ENCODE measurements at regions not wholly inside any gene's neighbourhood (a gene's known extent, or its start where the extent isn't known, plus 50 kb on each side); places are given as distances from the start of the nearest gene placed in this dataset.

GRCh38 chr4:81826335-81826734, 354.6 kb upstream of the RASGEF1B start:
- DNase-seq (ENCODE audit: low read depth in 2 of 2): no peak

DNA sequence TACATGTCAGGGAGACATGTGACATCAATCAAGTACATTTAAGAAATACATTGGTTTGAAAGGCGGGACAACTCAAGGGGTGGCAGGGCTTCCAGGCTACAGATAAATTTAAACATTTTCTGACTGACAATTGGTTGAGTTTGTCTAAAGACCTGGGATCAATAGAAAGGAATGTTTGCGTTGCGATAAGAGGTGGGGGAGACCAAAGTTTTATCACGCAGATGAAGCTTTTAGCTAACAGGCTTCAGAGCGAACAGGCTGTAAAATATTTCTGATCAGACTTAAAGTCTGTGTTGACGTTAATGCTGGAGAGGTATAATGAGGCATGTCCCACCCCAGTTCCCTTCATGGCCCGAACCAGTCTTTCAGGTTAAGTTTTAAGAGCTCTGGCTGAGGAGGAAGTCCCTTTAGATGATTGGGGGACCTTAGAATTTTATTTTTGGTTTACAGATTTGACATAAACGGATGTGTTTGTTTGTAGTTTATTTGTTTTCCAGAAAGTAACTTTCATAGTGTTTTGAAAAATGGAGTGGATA, 346.7 kb upstream of the RASGEF1B start:
- DNase-seq (ENCODE audit: low read depth in 2 of 2): no peak

- DNase-seq (ENCODE audit: low read depth in 2 of 2): no peak
Observed at GRCh38 chr4:81816031-81816761, 344.5 kb upstream of the RASGEF1B start.

GRCh38 chr4:81814987-81815541, 343.4 kb upstream of the RASGEF1B start:
- DNase-seq (ENCODE audit: low read depth in 2 of 2): no peak

DNA sequence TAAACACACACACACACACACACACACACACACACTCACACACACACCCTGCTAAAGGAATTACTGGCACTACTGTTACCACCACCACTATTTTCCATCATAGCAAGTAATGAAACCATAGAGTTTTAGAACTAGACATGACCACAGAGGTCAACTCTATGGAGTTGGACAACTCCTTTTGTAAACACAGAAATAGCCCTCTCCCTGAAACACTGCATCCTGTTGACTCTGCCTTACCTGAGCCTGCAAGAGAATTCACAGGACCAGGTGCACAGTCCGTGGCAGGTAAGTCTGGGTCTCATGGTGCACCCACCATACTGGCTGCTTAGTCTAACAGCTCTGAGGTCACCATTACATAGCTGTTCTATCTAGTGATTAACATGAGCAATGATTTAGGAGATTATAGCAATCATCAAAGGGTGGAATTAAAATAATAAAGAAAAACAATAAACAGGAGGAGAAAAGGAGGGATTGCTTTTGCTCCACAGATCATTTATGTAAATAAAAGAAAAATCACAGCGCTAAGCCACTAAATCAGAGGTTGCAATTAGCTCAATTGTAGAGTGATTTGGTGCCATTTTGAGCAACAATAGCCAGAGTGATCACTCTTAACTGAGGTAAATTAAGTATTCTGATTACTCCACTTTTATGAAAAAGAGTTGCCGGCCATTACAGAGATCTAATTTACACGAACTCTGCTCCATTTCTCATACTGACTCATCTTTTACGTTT, 340.0 kb upstream of the RASGEF1B start:
- no peak for DNase-seq (ENCODE audit: low read depth in 2 of 2)

DNA sequence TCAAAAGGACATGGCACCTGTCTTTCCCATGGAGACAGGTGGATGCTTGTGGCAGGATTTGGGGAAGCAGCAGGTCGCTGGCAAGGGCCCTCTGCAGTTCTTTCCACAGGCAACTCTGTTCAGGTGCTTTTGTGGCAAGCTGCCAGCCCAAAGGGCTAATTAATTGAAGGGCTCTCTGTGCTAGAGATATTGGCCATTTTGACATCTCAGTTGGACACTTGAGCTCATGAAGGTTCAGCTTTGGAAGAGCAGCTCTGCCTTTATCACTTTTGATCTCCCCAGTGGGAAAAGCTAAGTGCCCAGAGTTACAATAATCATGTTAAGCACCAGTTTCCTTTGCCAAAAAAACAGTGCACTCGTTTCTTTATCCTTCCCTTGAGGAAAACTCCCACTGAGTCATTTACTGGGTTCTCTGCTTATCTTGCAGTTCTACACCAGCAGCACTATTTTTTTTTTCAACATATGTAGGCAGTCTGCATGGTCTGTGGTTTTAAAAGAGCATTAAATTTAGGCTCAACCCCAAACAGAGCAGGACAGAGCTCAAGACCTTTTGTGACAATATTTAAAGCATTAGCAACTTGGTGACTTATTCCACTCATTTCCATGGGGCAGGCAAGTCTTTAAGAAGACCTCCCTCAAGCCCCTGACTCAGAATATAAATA, 336.4 kb upstream of the RASGEF1B start:
- no peak for DNase-seq (ENCODE audit: low read depth in 2 of 2)

DNA sequence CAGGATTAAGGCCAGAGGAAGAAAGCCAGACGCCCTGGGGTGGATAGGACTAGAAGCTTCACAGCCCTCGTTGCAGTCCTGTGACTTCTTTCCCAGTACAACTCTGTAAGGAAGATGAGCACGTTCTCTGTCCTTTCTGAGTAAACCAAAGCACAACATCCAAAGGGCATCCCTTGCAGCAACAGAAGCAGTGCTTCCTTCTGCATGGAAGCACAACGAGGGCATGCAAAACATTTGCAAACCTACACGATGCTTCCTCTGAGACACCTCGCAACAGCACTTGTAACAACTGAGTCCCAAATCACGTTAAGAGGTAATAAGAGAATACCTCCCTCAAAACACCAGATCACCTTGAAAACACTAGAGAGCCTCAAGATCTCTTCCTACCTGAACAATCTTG, 335.7 kb upstream of the RASGEF1B start:
- no peak for DNase-seq (ENCODE audit: low read depth in 2 of 2)

- no peak for DNase-seq (ENCODE audit: low read depth in 2 of 2)
Observed at GRCh38 chr4:81806485-81806884, 334.8 kb upstream of the RASGEF1B start.

DNA sequence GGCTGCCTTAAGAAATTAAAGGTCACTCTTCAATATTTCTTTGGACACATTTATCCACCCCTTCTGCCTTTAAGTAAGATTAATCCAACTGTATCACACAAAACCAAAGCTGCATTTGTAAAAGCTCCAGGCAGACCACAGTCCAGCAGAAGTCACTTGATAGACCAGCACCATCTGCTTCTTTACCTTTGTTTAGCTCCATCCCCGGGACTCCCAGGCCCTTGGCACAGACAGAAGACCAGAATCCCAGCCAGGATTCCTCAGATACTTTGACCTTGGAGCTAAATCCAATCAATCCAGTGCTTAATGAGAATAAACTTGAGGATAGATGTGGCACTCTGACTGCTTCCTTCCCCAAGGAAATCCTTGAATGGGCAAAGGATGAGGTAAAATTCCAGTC, 333.1 kb upstream of the RASGEF1B start:
- DNase-seq (ENCODE audit: low read depth in 2 of 2): no peak

- no peak for DNase-seq (ENCODE audit: low read depth in 2 of 2)
Observed at GRCh38 chr4:81802285-81802846, 330.7 kb upstream of the RASGEF1B start.

- DNase-seq (ENCODE audit: low read depth in 2 of 2): no peak
Observed at GRCh38 chr4:81799371-81799770, 327.7 kb upstream of the RASGEF1B start.

DNA sequence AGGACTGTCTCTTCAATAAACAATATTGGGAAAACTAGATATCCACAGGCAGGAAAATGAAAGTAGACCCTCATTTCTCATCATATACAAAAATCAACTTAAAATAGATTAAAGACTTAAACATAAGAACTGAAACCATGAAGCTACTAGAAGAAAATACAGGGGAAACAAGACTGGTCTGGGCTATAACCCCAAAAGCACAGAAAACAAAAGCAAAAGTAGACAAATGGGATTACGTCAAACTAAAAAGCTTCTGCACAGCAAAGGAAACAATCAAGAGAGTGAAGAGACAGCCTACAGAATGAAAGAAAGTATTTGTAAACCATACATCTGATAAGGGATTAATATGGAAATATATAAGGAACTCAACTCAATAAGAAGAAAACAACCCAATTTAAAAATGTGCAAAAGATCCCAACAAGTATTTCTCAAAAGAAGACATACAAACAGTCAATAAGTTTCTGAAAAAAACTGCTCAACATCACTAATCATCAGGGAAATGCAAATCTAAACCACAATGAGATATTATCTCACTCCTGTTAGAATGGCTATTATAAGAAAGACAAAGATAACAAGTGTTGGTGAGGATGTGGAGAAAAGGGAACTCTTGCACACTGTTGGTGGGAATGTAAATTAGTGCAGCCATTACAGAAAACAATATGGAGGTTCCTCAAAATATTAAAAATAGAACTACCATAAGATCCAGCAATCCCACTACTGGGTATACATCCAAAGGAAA, 325.3 kb upstream of the RASGEF1B start:
- DNase-seq (ENCODE audit: low read depth in 2 of 2): no peak

GRCh38 chr4:81792521-81792920, 320.8 kb upstream of the RASGEF1B start:
- no peak for DNase-seq (ENCODE audit: low read depth in 2 of 2)

GRCh38 chr4:81790477-81790876, 318.8 kb upstream of the RASGEF1B start:
- DNase-seq (ENCODE audit: low read depth in 2 of 2): no peak

DNA sequence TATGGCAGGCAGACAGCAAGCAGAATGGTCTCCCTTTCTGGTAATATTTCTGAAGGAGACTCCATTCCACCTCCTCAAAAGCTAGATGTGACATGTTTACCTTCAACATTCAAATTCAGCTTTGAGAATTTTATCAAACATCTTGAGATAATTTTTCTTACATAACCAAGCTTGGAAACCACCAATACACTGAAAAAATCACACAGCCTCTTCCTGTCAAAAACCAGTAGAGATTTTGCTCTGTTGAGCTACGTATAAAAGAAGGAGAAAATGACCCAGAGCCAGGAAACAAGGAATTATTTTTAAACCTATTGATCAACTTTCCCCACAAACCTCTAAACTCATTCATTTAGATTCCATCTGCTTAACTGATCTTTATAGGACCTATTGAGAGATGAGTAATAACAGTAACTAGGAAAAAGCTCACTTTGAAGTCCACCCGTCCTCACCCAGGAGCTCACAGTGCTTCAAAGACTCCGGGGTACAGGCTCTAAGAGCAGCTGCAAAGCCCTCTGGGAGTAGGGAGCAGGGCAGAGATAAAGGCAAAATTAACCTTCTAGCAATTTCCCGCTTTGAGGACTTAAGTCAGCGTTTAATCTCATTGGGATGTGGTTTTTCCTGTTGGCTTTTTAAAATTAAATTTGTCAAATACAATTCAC, 318.2 kb upstream of the RASGEF1B start:
- DNase-seq (ENCODE audit: low read depth in 2 of 2): no peak

- no peak for DNase-seq (ENCODE audit: low read depth in 2 of 2)
Observed at GRCh38 chr4:81789158-81789557, 317.5 kb upstream of the RASGEF1B start.

DNA sequence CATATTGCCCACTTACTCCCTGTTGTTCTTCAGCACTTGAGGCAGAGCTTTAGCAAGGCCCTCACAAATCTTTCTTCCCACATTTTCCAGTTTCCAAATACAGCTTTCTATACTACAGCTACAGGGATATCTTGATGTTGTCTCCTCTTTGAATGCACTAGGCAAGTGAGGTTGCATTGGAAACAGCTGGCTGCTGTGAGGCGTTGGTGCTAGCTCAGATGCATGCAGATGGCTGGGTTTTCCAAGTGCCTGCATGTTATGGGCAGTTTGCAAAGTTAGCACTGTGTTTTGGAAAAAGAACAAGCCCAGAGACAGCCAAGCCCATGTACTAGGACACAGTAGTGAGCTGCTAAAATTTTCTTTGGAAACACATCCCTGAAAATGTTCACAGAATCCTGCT, 315.1 kb upstream of the RASGEF1B start:
- no peak for DNase-seq (ENCODE audit: low read depth in 2 of 2)

DNA sequence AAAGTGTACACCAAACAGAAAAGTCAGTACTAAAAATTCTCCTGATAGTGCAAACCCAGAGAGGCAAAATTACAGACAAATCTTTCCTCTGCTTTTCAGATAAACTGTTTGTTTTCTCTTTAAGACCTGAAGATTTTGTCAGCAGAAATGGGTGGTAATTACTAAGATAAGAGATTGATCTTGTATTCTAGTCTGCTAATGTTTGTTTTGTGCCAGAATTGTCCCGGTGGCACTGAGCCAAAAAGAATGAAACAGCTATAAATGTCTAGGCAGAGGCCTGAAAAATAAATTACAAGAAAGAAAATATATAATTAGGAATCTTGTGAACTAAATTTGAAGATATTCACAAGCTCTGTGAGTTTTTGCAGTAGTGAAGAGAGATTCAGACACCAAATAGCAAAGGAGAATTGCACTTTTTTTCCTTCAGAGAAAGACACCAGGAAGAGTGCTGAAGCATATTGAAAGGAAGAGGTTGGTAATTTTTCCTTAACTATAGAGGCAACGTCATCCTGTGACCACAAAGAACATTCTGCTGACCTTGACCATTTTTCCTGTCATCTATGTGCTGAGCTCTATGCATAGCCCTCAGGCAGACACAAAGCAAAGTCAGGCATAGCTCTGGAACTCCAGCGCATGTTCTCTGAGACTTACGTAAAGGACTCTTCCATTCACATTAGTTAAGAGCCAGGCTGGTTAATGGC, 314.5 kb upstream of the RASGEF1B start:
- no peak for DNase-seq (ENCODE audit: low read depth in 2 of 2)

GRCh38 chr4:81785338-81785737, 313.6 kb upstream of the RASGEF1B start:
- no peak for DNase-seq (ENCODE audit: low read depth in 2 of 2)

DNA sequence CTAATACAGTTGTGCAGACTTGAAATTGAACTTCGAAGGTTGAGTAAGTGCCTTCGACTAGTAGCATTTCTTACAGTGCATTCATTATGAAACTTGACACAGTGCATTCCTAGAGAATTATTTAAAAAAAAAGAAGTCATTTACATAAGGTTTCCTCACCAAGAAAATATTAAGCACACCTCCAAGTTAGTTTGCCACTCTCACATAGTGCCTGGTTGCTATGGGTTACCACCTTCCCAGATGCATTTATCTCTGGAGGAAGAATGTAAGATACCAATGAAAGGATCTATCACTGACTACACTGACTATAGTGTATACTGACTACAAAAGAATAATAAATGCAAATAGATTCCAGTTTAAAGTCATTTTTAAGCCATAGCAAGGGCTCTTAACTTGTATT, 311.9 kb upstream of the RASGEF1B start:
- no peak for DNase-seq (ENCODE audit: low read depth in 2 of 2)

Data from activated CD8-positive, alpha-beta memory T cell treated with anti-CD3 and anti-CD28 coated beads for 4 hours (primary cell).